Activated effector memory CD4-positive, alpha-beta T cell treated with anti-CD3 and anti-CD28 coated beads, Interleukin-2, amount 50 U/mL, for 16 hours (primary cell): ENCODE measurements at regions not wholly inside any gene's neighbourhood (a gene's known extent, or its start where the extent isn't known, plus 50 kb on each side); places are given as distances from the start of the nearest gene placed in this dataset.
"Not testable (repeated sequence)": the region's sequence is repeated elsewhere in the genome, so short reads cannot be mapped to it uniquely, and the experiment has no call there.

Experiments used
- DNase-seq: peaks from one replicate; pipeline ENCODE4 v3.0.0-alpha.2; 2020

GRCh38 chr7:45413419-45413818, 160.7 kb upstream of the ADCY1 start:
- DNase-seq = no peak

GRCh38 chr7:45414226-45414625, 159.9 kb upstream of the ADCY1 start:
- DNase-seq = no peak

- no peak for DNase-seq
Measured at GRCh38 chr7:45415265-45415664, 158.9 kb upstream of the ADCY1 start.

- no peak for DNase-seq
Measured at GRCh38 chr7:45416846-45417245, 157.3 kb upstream of the ADCY1 start.

- DNase-seq = no peak
Measured at GRCh38 chr7:45417268-45417667, 156.9 kb upstream of the ADCY1 start.

- no peak for DNase-seq
Measured at GRCh38 chr7:45417735-45418134, 156.4 kb upstream of the ADCY1 start.

- no peak for DNase-seq
Measured at GRCh38 chr7:45420843-45421495, 153.2 kb upstream of the ADCY1 start.

GRCh38 chr7:45421806-45422205, 152.4 kb upstream of the ADCY1 start:
- no peak for DNase-seq

- DNase-seq = no peak
Measured at GRCh38 chr7:45430397-45430796, 143.8 kb upstream of the ADCY1 start.

GRCh38 chr7:45434167-45434784, 139.9 kb upstream of the ADCY1 start:
- no peak for DNase-seq

GRCh38 chr7:45435131-45435530, 139.0 kb upstream of the ADCY1 start:
- DNase-seq = no peak

GRCh38 chr7:45435846-45436245, 138.3 kb upstream of the ADCY1 start:
- no peak for DNase-seq

- DNase-seq = not testable (repeated sequence)
Measured at GRCh38 chr7:45440776-45441175, 133.4 kb upstream of the ADCY1 start.

- DNase-seq = no peak
Measured at GRCh38 chr7:45443263-45443662, 130.9 kb upstream of the ADCY1 start.

GRCh38 chr7:45446195-45446944, 127.8 kb upstream of the ADCY1 start:
- DNase-seq = no peak

- DNase-seq = no peak
Measured at GRCh38 chr7:45447296-45447695, 126.9 kb upstream of the ADCY1 start.

- DNase-seq = no peak
Measured at GRCh38 chr7:45450571-45451204, 123.5 kb upstream of the ADCY1 start.

GRCh38 chr7:45451342-45452035, 122.7 kb upstream of the ADCY1 start:
- DNase-seq = no peak

- no peak for DNase-seq
Measured at GRCh38 chr7:45454771-45455170, 119.4 kb upstream of the ADCY1 start.

- no peak for DNase-seq
Measured at GRCh38 chr7:45455662-45456061, 118.5 kb upstream of the ADCY1 start.

- no peak for DNase-seq
Measured at GRCh38 chr7:45456105-45456504, 118.1 kb upstream of the ADCY1 start.

GRCh38 chr7:45456747-45457524, 117.2 kb upstream of the ADCY1 start:
- DNase-seq = no peak
